ENCODE measurements at regions not wholly inside any gene's neighbourhood (a gene's known extent, or its start where the extent isn't known, plus 50 kb on each side); places are given as distances from the start of the nearest gene placed in this dataset.

DNA sequence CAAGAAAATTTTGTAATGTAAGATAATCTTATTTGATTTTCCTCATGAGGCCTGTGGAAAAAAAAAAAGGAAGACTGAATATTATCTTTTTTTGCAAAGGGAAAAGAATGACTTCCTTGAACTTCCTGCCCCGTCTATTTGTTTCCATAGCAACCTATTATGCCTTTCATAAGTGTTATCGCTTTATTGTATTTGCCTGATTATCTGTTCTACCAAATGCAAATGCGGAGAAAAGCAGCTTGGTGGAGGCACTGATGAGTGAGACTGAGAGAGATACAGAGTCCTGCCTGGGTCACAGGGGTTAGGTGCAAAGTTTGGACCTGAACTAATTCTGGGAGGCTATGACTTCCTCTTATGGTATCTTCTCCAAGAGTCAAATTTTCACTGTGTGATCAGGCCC lies 334.0 kb upstream of the KCNMB2 start:
- TF ChIP-seq POLR2AphosphoS5 (IDR thresholded peaks at IDR 0.05; ENCODE audit: low read depth, low read length) (no peak), POLR2A (IDR thresholded peaks at IDR 0.05; ENCODE audit: low read depth, low read length) (no peak)
